Endothelial cell of umbilical vein (primary cell): ENCODE measurements at regions not wholly inside any gene's neighbourhood (a gene's known extent, or its start where the extent isn't known, plus 50 kb on each side); places are given as distances from the start of the nearest gene placed in this dataset.

Source experiments
- BruUV-seq: library from RNA; stranded (reverse); fragments of 400-500 nt; replicated peaks from 2 replicates; lab custom pipeline; 2021; lab: Mats Ljungman, UMichigan
- CTCF ChIA-PET: fragments of 300-600, 350-600 bp; sonication (Branson Sonifier 250); formaldehyde crosslinking; loops from one replicate; lab custom pipeline; 2021; ENCODE audit warnings: antibody characterized with exemption, inconsistent platforms; lab: Charles Lee
- POLR2A ChIA-PET: fragments of 300-600, 350-600 bp; sonication (Branson Sonifier 250); formaldehyde crosslinking; loops from one replicate; lab custom pipeline; 2021; ENCODE audit warnings: antibody characterized with exemption, inconsistent platforms; lab: Charles Lee
- DNase-seq: peaks from one replicate; pipeline ENCODE4 v3.0.0-alpha.2; 2011; ENCODE audit warnings: low read depth, low spot score
- FAIRE-seq: peaks from 2 replicates; lab custom pipeline; 2011; peaks lifted over from hg19 to GRCh38; lab: Jason Lieb, UNC
- H2AFZ ChIP-seq: 2 replicates; pipeline ENCODE4 v1.6.0; 2012; ENCODE audit warnings: low read depth, low read length, control low read depth, inconsistent platforms
- H3K27ac ChIP-seq: 2 replicates; pipeline ENCODE4 v1.5.1; 2011; ENCODE audit warnings: low read depth, mild to moderate bottlenecking, control low read depth, low read length, moderate library complexity; ENCODE audit not compliant: insufficient read depth
- H3K27me3 ChIP-seq, 2 experiments: 2 replicates each; pipeline versions ENCODE4 v1.6.0 to v1.6.1; 2011; ENCODE audit warnings: low read length in 2 of 2, mixed read lengths in 1 of 2; ENCODE audit not compliant: control insufficient read depth in 2 of 2, insufficient read depth in 2 of 2
- H3K36me3 ChIP-seq, 2 experiments: 2 replicates in 1 of 2; 3 replicates in 1 of 2; pipeline ENCODE4 v1.5.1; 2011; ENCODE audit warnings: low read length in 2 of 2, mild to moderate bottlenecking in 1 of 2, moderate library complexity in 1 of 2; ENCODE audit not compliant: control insufficient read depth in 2 of 2, insufficient read depth in 2 of 2; ENCODE audit errors: extremely low read depth in 1 of 2
- H3K4me1 ChIP-seq: 3 replicates; pipeline ENCODE4 v1.5.1; 2011; ENCODE audit warnings: mild to moderate bottlenecking, low read length; ENCODE audit not compliant: control insufficient read depth, insufficient read depth; ENCODE audit errors: extremely low read depth
- H3K4me2 ChIP-seq: 2 replicates; pipeline ENCODE4 v1.6.1; 2011; ENCODE audit warnings: low read length, control low read depth, mixed read lengths; ENCODE audit not compliant: insufficient read depth
- H3K4me3 ChIP-seq, 3 experiments: fragments of 200-600 bp in 1 of 3; sonication (generic), shearing (Covaris generic) in 1 of 3; replicated peaks in 1 of 3; 2 replicates each; pipeline ENCODE4 v1.5.1; 2011 to 2016; ENCODE audit warnings: control low read depth in 3 of 3, low read length in 3 of 3, mild to moderate bottlenecking in 2 of 3, inconsistent platforms in 1 of 3, low read depth in 1 of 3, moderate library complexity in 1 of 3; ENCODE audit not compliant: insufficient read depth in 1 of 3
- H3K79me2 ChIP-seq: 2 replicates; pipeline ENCODE4 v1.6.0; 2012; ENCODE audit warnings: low read length, inconsistent platforms; ENCODE audit not compliant: control insufficient read depth, insufficient read depth
- H3K9ac ChIP-seq: replicated peaks from 2 replicates; pipeline ENCODE3; 2011; ENCODE audit warnings: low read length, control low read depth; ENCODE audit not compliant: insufficient read depth; ENCODE audit errors: extremely low read depth
- H3K9me1 ChIP-seq: replicated peaks from 3 replicates; pipeline ENCODE4 v1.6.0; 2011; ENCODE audit warnings: mild to moderate bottlenecking, low read length; ENCODE audit not compliant: control insufficient read depth, insufficient read depth; ENCODE audit errors: extremely low read depth
- H3K9me3 ChIP-seq: replicated peaks from 2 replicates; pipeline ENCODE4 v1.5.1; 2012; ENCODE audit warnings: low read length, inconsistent platforms; ENCODE audit not compliant: control insufficient read depth, insufficient read depth
- H4K20me1 ChIP-seq: replicated peaks from 2 replicates; pipeline ENCODE3; 2011; ENCODE audit warnings: mild to moderate bottlenecking, low read length; ENCODE audit not compliant: control insufficient read depth, insufficient read depth; ENCODE audit errors: extremely low read depth
- CTCF ChIP-seq, 2 donors: IDR thresholded peaks; 1 replicate in 1 of 2; 2 replicates in 1 of 2; pipeline ENCODE4 v1.5.1; 2011; ENCODE audit warnings: low read length in 2 of 2, mild to moderate bottlenecking in 2 of 2, moderate library complexity in 2 of 2, control low read depth in 1 of 2, inconsistent platforms in 1 of 2, low read depth in 1 of 2; ENCODE audit not compliant: insufficient read depth in 1 of 2; ENCODE audit errors: extremely low read depth in 1 of 2
- EZH2 ChIP-seq: IDR thresholded peaks from 2 replicates; pipeline ENCODE4 v1.6.1; 2012; ENCODE audit warnings: borderline replicate concordance, low read depth, mild to moderate bottlenecking, moderate library complexity, low read length, inconsistent platforms; ENCODE audit not compliant: severe bottlenecking
- FOS ChIP-seq: IDR thresholded peaks from 2 replicates; pipeline ENCODE4 v1.6.1; 2011; ENCODE audit warnings: mild to moderate bottlenecking, low read length, moderate library complexity, borderline replicate concordance; ENCODE audit not compliant: insufficient read depth
- GATA2 ChIP-seq: IDR thresholded peaks from 2 replicates; pipeline ENCODE4 v1.7.0; 2011; ENCODE audit warnings: low read depth, mild to moderate bottlenecking, moderate library complexity, mixed read lengths, low read length; ENCODE audit not compliant: insufficient read length, insufficient read depth
- JUN ChIP-seq: IDR thresholded peaks from 2 replicates; pipeline ENCODE4 v1.6.1; 2011; ENCODE audit warnings: borderline replicate concordance, low read depth; ENCODE audit not compliant: insufficient read length, insufficient read depth
- MAX ChIP-seq: IDR thresholded peaks from 2 replicates; pipeline ENCODE4 v1.6.1; 2011; ENCODE audit not compliant: insufficient read depth, insufficient read length
- MYC ChIP-seq: IDR thresholded peaks from one replicate; pipeline ENCODE4 v1.6.1; 2011; ENCODE audit warnings: mild to moderate bottlenecking, low read depth, low read length
- POLR2A ChIP-seq: IDR thresholded peaks from 2 replicates; pipeline ENCODE4 v1.6.1; 2012; ENCODE audit warnings: low read depth, mild to moderate bottlenecking, control low read depth, low read length
- POLR2AphosphoS5 ChIP-seq: IDR thresholded peaks from 2 replicates; pipeline ENCODE4 v1.6.1; 2012; ENCODE audit warnings: low read depth, mild to moderate bottlenecking, control low read depth, low read length, moderate library complexity; ENCODE audit not compliant: insufficient read depth
- dilution Hi-C: fragments of 300-500 bp; cut with MboI; formaldehyde crosslinking; loops from one replicate; pipeline ENCODE4 v1.15.0; 2019; ENCODE audit warnings: low sequenced_read_pairs; ENCODE audit not compliant: extremely low pct_ligation_motif_present
- intact Hi-C: fragments of 100-400 bp; cut with micrococcal nuclease; formaldehyde crosslinking; loops from one replicate; pipeline ENCODE4 v1.10.0; 2022

GRCh38 chr21:16911166-16911607 is 601.7 kb upstream of the CXADR start:
- Histone ChIP-seq H2AFZ (no peak overlapping the region), H3K27me3 (no peaks in the 10 kb centered on the region), H3K79me2 (no peaks in the 10 kb centered on the region), H3K4me2 (no peak overlapping the region), H3K4me3 (no peak overlapping the region), H3K9ac (no peak overlapping the region), H3K4me1 (peaks cover 3% of the 10 kb centered on the region), H3K27ac (no peak overlapping the region), H4K20me1 (no peaks in the 10 kb centered on the region), H3K9me1 (no peaks in the 10 kb centered on the region), H3K9me3 (no peaks in the 10 kb centered on the region), H3K36me3 (no peaks in the 10 kb centered on the region)
- BruUV-seq, result no TSS peak
- dilution Hi-C loops (no loop called here), intact Hi-C loops (no loop called here)
- TF ChIP-seq FOS (no peak), POLR2A (no peak), POLR2AphosphoS5 (no peak), CTCF (IDR thresholded peaks at IDR 0.05; ENCODE audit: extremely low read depth in 1 of 2, insufficient read depth in 1 of 2, low read depth in 1 of 2, low read length in 2 of 2) (no peak), JUN (no peak), EZH2 (no peak), MYC (no peak), GATA2 (no peak), MAX (no peak)
- POLR2A ChIA-PET, result no interaction called here
- no peak for DNase-seq
- no peak for FAIRE-seq
- CTCF ChIA-PET, result interaction anchor here (0.9 to 1.1 kb wide), 2 partner anchors 13 to 50 kb away, joined by 3 read pairs; no protein-coding TSS in a partner anchor
